ENCODE measurements at regions not wholly inside any gene's neighbourhood (a gene's known extent, or its start where the extent isn't known, plus 50 kb on each side); places are given as distances from the start of the nearest gene placed in this dataset.
"Not testable (repeated sequence)": the region's sequence is repeated elsewhere in the genome, so short reads cannot be mapped to it uniquely, and the experiment has no call there.

GRCh38 chr9:25288195-25288594, 390.0 kb downstream of the TUSC1 start:
- TF ChIP-seq POLR2A (IDR thresholded peaks at IDR 0.05; ENCODE audit: low read length); GATA1 (IDR thresholded peaks at IDR 0.05; ENCODE audit: low read depth, low read length): not testable (repeated sequence)
